Vagina (tissue), 2 donors: ENCODE measurements at regions not wholly inside any gene's neighbourhood (a gene's known extent, or its start where the extent isn't known, plus 50 kb on each side); places are given as distances from the start of the nearest gene placed in this dataset.

ENCODE experiments used
- DNase-seq, 2 donors: peaks; one replicate each; pipeline ENCODE4 v3.0.0-alpha.2; 2017; ENCODE audit errors: extremely low spot score in 2 of 2
- H3K27ac ChIP-seq: fragments of 200-600 bp; sonication (generic); one replicate; pipeline ENCODE4 v1.5.1; 2019
- H3K27me3 ChIP-seq: fragments of 200-600 bp; sonication (generic); one replicate; pipeline ENCODE4 v1.5.1; 2019
- H3K36me3 ChIP-seq, 2 donors: fragments of 200-600 bp; sonication (generic); one replicate each; pipeline ENCODE4 v1.5.1; 2017 to 2019
- H3K4me1 ChIP-seq: fragments of 200-600 bp; sonication (generic); one replicate; pipeline ENCODE4 v1.5.1; 2019
- H3K4me3 ChIP-seq, 2 donors: fragments of 200-600 bp; sonication (generic); 1 replicate in 1 of 2; 2 replicates in 1 of 2; pipeline ENCODE4 v1.5.1; 2016 to 2019
- H3K9me3 ChIP-seq: fragments of 200-600 bp; sonication (generic); one replicate; pipeline ENCODE4 v1.5.1; 2019
- POLR2A ChIP-seq, 2 donors: fragments of 450-650 bp; IDR thresholded peaks; one replicate each; pipeline ENCODE4 v1.6.1; 2017; ENCODE audit warnings: antibody characterized with exemption in 2 of 2, mild to moderate bottlenecking in 2 of 2, moderate library complexity in 2 of 2
- POLR2AphosphoS5 ChIP-seq, 2 donors: sonication (generic); formaldehyde crosslinking; IDR thresholded peaks; one replicate each; pipeline ENCODE4 v1.9.0; 2017; ENCODE audit warnings: antibody characterized with exemption in 2 of 2, mild to moderate bottlenecking in 2 of 2, low read depth in 1 of 2; ENCODE audit not compliant: insufficient read depth in 1 of 2
- intact Hi-C: fragments of 100-400 bp; cut with DNase I; formaldehyde crosslinking; loops from one replicate; pipeline ENCODE4 v1.15.1; 2023
- TF ChIP-seq, protein P1 (sequence below), 3 experiments: fragments of 450-650 bp in 2 of 3; fragments of 200-600 bp in 1 of 3; sonication (generic) in 1 of 3; IDR thresholded peaks; one replicate each; pipeline ENCODE4 v1.5.1; 2017 to 2019; ENCODE audit warnings: antibody characterized with exemption in 3 of 3, mild to moderate bottlenecking in 2 of 3, moderate library complexity in 2 of 3

DNA sequence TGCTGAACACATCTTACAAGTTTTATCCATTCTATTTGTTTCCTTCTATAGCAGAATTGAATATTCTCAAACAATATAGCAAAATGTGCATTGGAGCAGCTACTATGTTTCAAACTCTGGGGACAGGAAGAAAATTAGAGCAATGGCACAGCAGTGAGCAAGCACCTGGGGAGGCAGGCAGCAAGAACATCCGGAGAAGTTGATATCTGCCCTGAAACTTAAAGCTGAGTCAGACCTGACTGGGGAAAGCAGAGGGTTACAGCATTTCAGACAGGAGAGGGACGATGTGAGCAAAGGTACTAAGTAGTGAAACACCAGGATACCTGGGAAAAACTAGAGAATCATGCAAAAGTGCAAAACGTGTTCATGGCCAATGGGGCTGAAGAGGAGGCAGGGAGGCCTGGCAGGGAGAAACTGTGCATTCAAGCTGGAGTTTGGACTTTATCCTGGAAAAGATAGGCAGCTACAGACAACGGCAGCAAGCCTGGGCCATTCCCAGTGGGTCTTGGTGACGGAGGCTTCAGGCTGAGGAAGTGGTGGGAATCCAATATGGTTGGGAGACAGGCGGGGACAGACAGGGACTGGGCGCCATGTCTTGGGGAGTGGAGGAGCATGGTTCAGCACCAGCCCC, 118.0 kb upstream of the CDKN3 start:
- H3K27ac ChIP-seq, result no peak overlapping the region
- no peaks in the 10 kb centered on the region for H3K27me3 ChIP-seq
- intact Hi-C loops, result no loop called here
- no peaks in the 10 kb centered on the region for H3K4me1 ChIP-seq
- H3K9me3 ChIP-seq, result no peaks in the 10 kb centered on the region
- H3K4me3 ChIP-seq, result no peak overlapping the region
- no peak for DNase-seq
- no peaks in the 10 kb centered on the region for H3K36me3 ChIP-seq
- TF ChIP-seq, protein P1, sequence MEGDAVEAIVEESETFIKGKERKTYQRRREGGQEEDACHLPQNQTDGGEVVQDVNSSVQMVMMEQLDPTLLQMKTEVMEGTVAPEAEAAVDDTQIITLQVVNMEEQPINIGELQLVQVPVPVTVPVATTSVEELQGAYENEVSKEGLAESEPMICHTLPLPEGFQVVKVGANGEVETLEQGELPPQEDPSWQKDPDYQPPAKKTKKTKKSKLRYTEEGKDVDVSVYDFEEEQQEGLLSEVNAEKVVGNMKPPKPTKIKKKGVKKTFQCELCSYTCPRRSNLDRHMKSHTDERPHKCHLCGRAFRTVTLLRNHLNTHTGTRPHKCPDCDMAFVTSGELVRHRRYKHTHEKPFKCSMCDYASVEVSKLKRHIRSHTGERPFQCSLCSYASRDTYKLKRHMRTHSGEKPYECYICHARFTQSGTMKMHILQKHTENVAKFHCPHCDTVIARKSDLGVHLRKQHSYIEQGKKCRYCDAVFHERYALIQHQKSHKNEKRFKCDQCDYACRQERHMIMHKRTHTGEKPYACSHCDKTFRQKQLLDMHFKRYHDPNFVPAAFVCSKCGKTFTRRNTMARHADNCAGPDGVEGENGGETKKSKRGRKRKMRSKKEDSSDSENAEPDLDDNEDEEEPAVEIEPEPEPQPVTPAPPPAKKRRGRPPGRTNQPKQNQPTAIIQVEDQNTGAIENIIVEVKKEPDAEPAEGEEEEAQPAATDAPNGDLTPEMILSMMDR (IDR thresholded peaks at IDR 0.05), result no peak

DNA sequence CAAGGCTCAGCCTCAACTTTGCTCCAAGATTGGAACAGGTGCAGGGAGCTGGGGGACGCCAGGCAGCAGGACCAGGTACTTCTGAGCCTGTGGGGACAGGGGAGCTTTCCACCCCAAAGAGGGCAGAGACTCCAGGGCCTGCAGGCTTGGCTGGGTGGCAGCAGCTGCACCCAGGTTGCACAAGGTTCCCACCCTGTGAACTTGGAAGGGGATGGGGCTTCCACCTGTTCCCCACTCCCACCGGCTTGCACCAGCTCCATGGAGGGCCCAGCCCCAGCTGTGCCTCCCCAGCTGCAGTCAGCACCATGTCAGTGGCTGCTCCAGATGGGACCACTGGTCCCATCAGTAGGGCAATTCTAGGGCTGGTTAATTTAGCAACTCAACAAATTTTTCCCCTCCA, 114.0 kb upstream of the CDKN3 start:
- H3K4me3 ChIP-seq, result no peak overlapping the region
- H3K27ac ChIP-seq, result no peak overlapping the region
- DNase-seq, result no peak
- no peaks in the 10 kb centered on the region for H3K4me1 ChIP-seq
- TF ChIP-seq, protein P1 (IDR thresholded peaks at IDR 0.05), result no peak
- TF ChIP-seq POLR2A (IDR thresholded peaks at IDR 0.05), result no peak
- no peak for TF ChIP-seq POLR2AphosphoS5 (IDR thresholded peaks at IDR 0.05; ENCODE audit: insufficient read depth in 1 of 2, low read depth in 1 of 2)
- intact Hi-C loops, result no loop called here
- no peaks in the 10 kb centered on the region for H3K9me3 ChIP-seq
- no peaks in the 10 kb centered on the region for H3K27me3 ChIP-seq
- no peaks in the 10 kb centered on the region for H3K36me3 ChIP-seq

DNA sequence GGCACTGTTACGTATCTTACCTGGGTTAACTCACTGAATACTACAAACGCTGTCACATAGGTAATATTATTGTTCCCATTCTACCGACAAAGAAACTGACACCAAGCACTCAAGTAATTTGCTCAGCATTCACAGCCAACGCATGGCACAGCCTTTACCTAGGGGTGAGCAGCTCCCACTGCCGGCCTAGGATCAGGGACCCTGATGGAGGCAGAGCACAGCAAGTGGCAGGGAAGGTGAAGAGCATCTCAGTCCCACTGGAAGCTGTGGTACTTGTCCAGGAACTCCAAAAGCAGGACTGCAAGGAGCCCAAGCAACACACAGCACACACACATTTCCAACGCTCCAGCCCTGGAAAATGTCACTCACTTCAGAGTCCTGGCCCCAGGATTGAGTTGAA, 111.8 kb upstream of the CDKN3 start:
- Histone ChIP-seq H3K27me3 (no peaks in the 10 kb centered on the region), H3K9me3 (no peaks in the 10 kb centered on the region), H3K36me3 (no peaks in the 10 kb centered on the region), H3K4me1 (no peaks in the 10 kb centered on the region), H3K27ac (no peak overlapping the region), H3K4me3 (no peak overlapping the region)
- TF ChIP-seq POLR2A (IDR thresholded peaks at IDR 0.05), result no peak
- no peak for TF ChIP-seq POLR2AphosphoS5 (IDR thresholded peaks at IDR 0.05; ENCODE audit: insufficient read depth in 1 of 2, low read depth in 1 of 2)
- TF ChIP-seq, protein P1 (IDR thresholded peaks at IDR 0.05), result no peak
- intact Hi-C loops, result no loop called here
- DNase-seq, result no peak

DNA sequence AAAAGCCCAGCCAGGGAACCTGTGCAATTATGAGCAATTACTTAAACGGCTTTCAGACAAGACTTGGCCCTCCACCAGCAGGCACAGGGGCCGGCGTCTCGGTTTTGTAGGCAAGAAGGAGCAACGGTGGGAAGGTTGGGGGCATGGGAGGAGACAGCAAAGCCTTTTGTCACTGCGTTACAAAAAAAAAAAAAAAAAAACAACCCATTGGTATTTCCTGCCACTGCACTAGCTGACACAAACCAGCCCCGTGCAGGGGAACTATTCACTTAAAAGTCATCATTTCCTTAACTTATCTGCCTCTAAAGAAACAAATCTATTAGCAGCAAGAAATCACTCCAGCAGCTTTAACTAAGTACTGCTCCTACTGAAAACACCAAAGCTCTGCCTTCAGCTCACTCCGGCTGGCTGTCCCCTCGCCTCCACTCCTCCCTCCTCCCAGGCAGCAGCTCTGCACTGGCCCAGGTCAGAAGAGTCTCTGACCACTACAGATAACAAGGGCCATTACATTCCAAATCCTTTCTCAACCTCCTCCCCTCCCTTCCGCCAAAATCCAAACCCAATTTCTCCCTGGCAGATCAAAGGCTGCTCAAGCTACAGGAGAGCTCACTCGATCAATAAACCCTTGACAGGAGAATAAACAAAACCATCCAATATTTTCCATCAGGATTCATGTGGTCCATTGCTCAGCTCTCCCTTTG, 105.2 kb upstream of the CDKN3 start:
- Histone ChIP-seq H3K4me1 (no peaks in the 10 kb centered on the region), H3K27ac (no peak overlapping the region), H3K36me3 (no peaks in the 10 kb centered on the region), H3K4me3 (no peak overlapping the region), H3K9me3 (no peaks in the 10 kb centered on the region), H3K27me3 (no peaks in the 10 kb centered on the region)
- DNase-seq, result no peak
- intact Hi-C loops, result no loop called here
- no peak for TF ChIP-seq POLR2AphosphoS5 (IDR thresholded peaks at IDR 0.05; ENCODE audit: insufficient read depth in 1 of 2, low read depth in 1 of 2)
- TF ChIP-seq, protein P1 (IDR thresholded peaks at IDR 0.05), result no peak
- TF ChIP-seq POLR2A (IDR thresholded peaks at IDR 0.05), result no peak

DNA sequence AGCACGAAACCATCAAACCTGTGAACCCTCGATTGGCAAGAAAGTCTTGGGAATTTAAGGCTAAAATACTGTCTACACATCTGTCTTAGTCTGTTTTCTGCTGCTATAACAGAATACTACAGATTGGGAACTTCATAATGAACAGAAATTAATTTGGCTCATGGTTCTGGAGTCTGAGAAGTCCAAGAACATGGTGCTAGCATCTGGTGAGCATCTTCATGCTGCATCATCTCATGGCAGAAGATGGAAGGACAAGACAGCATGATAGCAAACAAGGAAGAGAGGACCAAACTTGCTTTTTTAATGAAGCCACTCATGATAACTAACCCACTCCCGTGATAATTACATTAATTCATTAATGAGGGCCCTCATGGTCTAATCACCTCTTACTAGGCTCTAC, 102.0 kb upstream of the CDKN3 start:
- H3K27ac ChIP-seq, result no peak overlapping the region
- DNase-seq, result no peak
- no peaks in the 10 kb centered on the region for H3K4me1 ChIP-seq
- H3K36me3 ChIP-seq, result no peaks in the 10 kb centered on the region
- H3K27me3 ChIP-seq, result no peaks in the 10 kb centered on the region
- no peaks in the 10 kb centered on the region for H3K9me3 ChIP-seq
- TF ChIP-seq, protein P1 (IDR thresholded peaks at IDR 0.05), result no peak
- TF ChIP-seq POLR2AphosphoS5 (IDR thresholded peaks at IDR 0.05; ENCODE audit: insufficient read depth in 1 of 2, low read depth in 1 of 2) (no peak), POLR2A (IDR thresholded peaks at IDR 0.05) (no peak)
- intact Hi-C loops, result no loop called here
- H3K4me3 ChIP-seq, result no peak overlapping the region
